Body of pancreas (tissue), 4 donors: ENCODE measurements at regions not wholly inside any gene's neighbourhood (a gene's known extent, or its start where the extent isn't known, plus 50 kb on each side); places are given as distances from the start of the nearest gene placed in this dataset.

Source experiments
- POLR2A ChIP-seq, 3 donors: fragments of 450-650 bp; IDR thresholded peaks; one replicate each; pipeline ENCODE4 v1.6.1; 2016; ENCODE audit warnings: antibody characterized with exemption in 3 of 3, mild to moderate bottlenecking in 2 of 3
- TF ChIP-seq, protein P1 (sequence below), 7 experiments: fragments of 450-650 bp in 4 of 7; fragments of 200-600 bp in 3 of 7; sonication (generic) in 3 of 7; IDR thresholded peaks; one replicate each; pipeline ENCODE4 v1.5.1; 2016 to 2019; ENCODE audit warnings: antibody characterized with exemption in 7 of 7

- TF ChIP-seq, protein P1, sequence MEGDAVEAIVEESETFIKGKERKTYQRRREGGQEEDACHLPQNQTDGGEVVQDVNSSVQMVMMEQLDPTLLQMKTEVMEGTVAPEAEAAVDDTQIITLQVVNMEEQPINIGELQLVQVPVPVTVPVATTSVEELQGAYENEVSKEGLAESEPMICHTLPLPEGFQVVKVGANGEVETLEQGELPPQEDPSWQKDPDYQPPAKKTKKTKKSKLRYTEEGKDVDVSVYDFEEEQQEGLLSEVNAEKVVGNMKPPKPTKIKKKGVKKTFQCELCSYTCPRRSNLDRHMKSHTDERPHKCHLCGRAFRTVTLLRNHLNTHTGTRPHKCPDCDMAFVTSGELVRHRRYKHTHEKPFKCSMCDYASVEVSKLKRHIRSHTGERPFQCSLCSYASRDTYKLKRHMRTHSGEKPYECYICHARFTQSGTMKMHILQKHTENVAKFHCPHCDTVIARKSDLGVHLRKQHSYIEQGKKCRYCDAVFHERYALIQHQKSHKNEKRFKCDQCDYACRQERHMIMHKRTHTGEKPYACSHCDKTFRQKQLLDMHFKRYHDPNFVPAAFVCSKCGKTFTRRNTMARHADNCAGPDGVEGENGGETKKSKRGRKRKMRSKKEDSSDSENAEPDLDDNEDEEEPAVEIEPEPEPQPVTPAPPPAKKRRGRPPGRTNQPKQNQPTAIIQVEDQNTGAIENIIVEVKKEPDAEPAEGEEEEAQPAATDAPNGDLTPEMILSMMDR (IDR thresholded peaks at IDR 0.05), result no peak
- peak in 2 of 3 donors; percentile 11 to 16 for TF ChIP-seq POLR2A (IDR thresholded peaks at IDR 0.05)
These were observed 95.4 kb upstream of the ERRFI1 start for GRCh38 chr1:8121261-8122159.
